ENCODE measurements at regions not wholly inside any gene's neighbourhood (a gene's known extent, or its start where the extent isn't known, plus 50 kb on each side); places are given as distances from the start of the nearest gene placed in this dataset.
"Not testable (repeated sequence)": the region's sequence is repeated elsewhere in the genome, so short reads cannot be mapped to it uniquely, and the experiment has no call there.

GRCh38 chr11:97615546-97615945 lies 1225.7 kb downstream of the JRKL start:
- TF ChIP-seq CTCF (conservative IDR thresholded peaks at IDR 0.05), result no peak; the same call in 1 of the 2 replicates
- peak overlapping the region; percentile 45 for H3K27ac ChIP-seq

- TF ChIP-seq CTCF (conservative IDR thresholded peaks at IDR 0.05), result no peak
- H3K27ac ChIP-seq, result no peak overlapping the region
Measured at GRCh38 chr11:97617031-97617430, 1227.2 kb downstream of the JRKL start.

- H3K27ac ChIP-seq, result no peak overlapping the region
- TF ChIP-seq CTCF (conservative IDR thresholded peaks at IDR 0.05), result no peak
Measured at GRCh38 chr11:97620007-97620406, 1230.2 kb downstream of the JRKL start.

GRCh38 chr11:97621282-97621681 lies 1231.5 kb downstream of the JRKL start:
- no peak for TF ChIP-seq CTCF (conservative IDR thresholded peaks at IDR 0.05)
- H3K27ac ChIP-seq, result no peak overlapping the region

GRCh38 chr11:97622795-97623194 lies 1233.0 kb downstream of the JRKL start:
- no peak for TF ChIP-seq CTCF (conservative IDR thresholded peaks at IDR 0.05)
- no peak overlapping the region for H3K27ac ChIP-seq

GRCh38 chr11:97636741-97637140 lies 1246.9 kb downstream of the JRKL start:
- not testable (repeated sequence) for H3K27ac ChIP-seq

GRCh38 chr11:97637701-97638100 lies 1247.9 kb downstream of the JRKL start:
- no peak for TF ChIP-seq CTCF (conservative IDR thresholded peaks at IDR 0.05)
- no peak overlapping the region for H3K27ac ChIP-seq

GRCh38 chr11:97638641-97639224 lies 1248.9 kb downstream of the JRKL start:
- TF ChIP-seq CTCF (conservative IDR thresholded peaks at IDR 0.05), result no peak
- no peak overlapping the region for H3K27ac ChIP-seq
